Anterior cingulate cortex (tissue), 58 donors: ENCODE measurements at regions not wholly inside any gene's neighbourhood (a gene's known extent, or its start where the extent isn't known, plus 50 kb on each side); places are given as distances from the start of the nearest gene placed in this dataset.

Experiments used
- DNase-seq, 58 donors: peaks; one replicate each; lab custom pipeline; 2025; lab: John Stamatoyannopoulos, UW

DNA sequence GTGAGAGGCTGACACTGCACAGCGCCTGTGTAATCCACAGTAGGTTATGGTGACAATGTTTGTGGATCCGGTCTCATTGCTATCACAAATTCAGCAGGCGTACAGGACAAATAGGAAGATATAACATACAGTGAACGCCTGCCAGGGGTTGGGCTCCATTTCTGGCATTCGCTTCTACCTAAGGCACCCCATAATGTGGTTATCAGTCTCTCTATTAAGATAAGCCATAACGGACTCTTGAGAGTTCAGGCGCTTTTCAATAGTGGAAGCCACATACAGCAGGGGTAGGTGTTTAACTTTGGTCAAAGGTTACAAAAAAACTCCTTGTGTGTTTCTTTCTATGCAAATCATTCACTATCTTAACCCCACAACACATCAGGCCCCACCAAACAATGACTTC lies 72.8 kb downstream of the SIPA1L2 start:
- DNase-seq = no peak

DNA sequence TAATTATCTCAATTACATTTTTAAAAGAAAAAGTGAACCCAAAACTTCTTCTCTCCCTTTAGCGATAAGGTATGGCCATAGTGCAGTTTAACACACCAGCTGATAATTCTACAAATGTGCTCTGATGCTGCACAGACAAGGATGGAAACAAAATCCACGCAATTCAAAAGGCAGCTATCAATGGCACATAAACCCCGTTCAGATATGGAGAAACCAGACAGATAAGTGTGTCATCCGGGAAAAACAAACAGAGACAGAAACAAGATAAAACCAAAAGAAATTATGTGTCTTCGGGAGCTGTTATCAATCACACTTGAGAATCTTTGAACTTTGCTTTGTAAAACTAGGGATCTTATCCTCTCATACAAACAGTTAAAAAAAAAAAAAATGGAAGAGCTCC lies 73.6 kb downstream of the SIPA1L2 start:
- no peak for DNase-seq

DNA sequence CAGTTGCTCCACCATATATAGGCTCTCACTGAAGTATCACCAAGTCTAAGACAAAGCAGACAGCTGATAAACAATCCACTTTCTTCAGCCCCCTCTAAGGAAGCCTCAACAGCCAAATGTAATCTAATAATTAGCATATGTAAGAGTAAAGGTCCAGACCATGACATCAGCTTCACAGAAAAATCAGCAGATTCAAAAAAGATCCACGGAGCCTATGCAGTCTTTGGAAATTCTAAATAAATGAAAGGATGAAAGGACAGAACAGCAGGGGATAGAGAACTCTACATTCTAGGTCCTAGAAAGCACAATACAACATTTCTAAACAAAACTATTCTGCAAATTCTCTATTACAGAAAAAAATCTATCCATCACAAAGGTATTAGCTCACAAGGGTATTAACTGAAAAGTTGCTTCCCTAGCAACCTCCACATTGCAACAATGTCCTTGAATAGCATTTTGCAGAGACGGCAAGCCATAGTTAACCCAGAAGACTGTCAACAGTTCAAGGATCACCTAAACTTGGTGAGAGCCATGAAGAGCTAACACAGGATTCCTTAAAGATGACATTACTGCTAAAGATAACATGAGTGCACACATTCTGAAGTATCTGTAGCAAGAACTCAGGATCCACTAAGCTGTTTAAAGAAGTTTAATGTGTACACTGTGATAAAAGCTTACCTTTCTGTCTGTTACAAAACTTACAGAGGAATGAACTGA lies 74.3 kb downstream of the SIPA1L2 start:
- no peak for DNase-seq

DNA sequence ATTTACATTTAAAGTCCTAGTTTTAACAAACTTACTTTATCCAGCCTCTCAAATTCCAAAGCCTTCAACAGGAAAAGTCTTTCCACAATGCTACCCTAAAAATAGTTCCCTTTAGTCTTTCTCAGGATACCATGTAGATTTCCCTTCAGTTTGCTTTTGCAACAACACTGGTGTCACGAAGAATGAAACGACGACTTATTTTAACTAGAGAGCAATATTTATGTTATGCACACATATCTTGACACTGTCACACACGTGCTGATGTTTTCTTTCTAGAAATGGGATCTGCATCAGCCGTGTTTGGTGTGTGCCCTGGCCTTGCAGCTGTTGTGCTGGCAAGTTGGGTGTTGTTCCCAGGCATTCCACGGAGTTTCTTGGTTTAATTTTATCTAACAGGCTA lies 75.5 kb downstream of the SIPA1L2 start:
- DNase-seq = no peak

DNA sequence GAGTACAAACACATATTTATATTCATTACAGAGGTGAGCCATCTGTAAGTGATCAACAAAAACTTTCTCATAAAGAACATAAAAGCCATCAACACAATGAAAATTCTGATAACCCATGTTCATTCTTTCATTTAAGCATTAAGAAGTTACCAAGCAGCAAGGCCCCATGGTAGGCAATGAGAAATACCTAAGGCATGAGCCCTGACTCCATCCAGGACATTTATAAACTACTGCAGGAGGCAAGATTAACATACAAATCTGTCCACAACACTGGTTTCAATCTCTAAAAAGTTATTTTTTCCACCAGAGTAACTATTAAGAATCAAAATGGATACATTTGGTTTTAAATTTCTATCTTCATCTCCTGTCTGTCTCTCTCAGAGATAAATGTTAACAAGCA lies 76.1 kb downstream of the SIPA1L2 start:
- no peak for DNase-seq

DNA sequence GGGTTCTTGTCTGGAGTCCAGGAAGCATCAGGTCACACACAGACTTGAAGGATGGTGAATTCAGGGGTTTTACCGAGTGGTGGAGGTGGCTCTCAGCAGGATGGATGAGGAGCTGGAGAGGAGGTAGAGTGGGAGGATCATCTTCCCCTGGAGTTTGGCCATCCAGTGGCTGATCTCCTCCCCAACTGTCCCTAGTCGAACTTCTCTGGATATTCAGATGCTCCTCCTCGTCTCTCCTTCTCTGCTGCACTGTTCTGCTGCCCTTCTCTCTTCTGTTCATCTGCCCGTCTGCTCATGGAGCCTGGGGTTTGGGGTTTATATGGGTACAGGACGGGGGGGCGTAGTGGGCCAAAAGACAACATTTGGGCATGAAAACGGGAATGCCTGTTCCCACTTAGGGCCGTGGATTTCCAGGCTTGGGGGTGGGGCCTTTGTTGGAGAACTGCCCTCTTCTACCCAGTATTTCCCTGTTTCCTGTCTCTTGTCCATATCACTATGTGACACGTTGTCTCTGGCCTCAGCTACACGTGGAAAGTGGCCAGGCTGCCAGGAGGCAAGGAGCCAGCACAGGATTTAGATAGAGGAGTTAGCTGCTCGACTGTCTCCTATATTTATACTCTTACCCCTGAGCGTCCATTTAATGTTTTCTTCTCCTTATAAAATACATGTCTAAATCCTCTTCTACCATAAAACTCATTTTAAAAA lies 76.7 kb downstream of the SIPA1L2 start:
- DNase-seq = no peak

DNA sequence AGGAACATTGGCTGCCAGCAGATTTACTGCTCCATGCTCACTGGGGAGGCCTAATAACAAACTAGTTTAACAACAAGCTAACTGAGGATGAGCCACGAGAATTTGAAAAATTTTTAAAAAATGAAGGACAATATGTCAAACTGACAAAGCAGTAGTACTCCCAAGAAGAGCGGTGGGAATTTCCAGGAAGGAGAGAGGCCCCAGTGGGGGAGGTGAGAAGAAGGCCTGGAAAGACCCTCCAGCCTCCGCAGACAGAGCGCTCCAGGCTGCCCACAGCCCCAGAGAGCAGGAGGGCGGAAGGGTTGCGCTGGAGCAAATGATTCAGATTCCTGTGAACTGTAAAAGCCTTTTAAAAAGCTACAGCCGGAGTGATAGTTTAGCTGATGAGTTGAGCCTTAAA lies 78.5 kb downstream of the SIPA1L2 start:
- no peak for DNase-seq

DNA sequence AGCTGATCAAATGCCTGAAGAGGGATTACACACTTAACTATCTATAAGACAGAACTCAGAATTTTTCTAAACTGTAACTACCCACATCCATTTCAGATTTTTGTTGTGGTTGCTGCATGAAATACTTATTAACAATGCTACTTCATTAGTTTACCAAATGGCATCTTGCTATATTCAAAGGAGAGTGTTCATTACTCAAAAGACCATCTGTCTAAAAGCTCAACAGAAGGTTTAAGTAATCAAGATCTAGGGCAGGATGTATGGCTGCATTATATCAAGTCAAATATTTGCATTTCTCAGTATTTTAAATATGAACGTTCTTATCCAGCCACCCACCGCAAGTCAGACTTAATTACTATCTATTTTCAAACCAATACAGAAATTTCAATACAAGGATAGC lies 79.9 kb downstream of the SIPA1L2 start:
- DNase-seq = no peak

DNA sequence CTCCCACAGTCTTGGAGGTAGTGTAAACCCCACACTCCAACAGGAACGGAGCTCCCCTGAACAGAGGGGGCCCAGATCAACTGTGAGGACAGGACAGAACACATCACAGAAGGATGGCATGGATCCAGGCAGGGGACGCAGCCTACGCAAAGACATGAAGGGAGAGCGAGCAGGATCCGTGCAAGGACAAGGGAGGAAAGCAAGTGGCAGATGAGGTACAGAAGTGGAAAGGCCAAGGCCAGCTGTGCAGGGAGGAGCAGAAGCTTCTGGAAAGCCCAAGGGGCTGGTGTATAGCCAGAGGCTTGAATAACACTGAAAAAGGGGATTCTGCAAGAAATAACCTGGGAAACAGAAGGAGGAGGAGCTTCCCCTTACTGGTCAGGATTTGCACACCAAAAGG lies 81.2 kb downstream of the SIPA1L2 start:
- no peak for DNase-seq

DNA sequence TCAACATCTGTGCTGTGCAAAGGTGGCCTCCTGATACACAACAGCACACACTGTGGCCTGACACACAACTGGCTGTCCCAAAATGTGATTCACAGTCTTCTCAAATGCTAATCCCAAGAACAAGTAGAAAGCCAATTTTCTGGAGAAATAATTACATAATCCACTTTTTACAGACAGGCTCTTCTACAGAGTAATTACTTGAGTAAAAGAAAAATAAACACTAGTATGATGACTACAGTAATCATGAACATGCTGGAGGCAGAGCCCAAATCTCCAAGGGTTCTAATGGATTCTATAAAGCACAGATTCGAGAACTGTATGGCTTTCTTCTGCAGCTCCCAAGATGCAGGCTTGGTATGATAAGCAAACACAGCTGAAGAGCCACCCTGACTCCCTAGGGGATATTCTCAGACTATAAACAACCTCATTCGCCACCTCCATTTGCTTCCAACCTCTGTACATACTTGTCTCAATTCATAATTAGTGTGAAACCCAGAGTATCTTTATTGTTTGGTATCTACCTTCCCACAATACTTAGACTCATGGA lies 81.9 kb downstream of the SIPA1L2 start:
- DNase-seq = no peak

DNA sequence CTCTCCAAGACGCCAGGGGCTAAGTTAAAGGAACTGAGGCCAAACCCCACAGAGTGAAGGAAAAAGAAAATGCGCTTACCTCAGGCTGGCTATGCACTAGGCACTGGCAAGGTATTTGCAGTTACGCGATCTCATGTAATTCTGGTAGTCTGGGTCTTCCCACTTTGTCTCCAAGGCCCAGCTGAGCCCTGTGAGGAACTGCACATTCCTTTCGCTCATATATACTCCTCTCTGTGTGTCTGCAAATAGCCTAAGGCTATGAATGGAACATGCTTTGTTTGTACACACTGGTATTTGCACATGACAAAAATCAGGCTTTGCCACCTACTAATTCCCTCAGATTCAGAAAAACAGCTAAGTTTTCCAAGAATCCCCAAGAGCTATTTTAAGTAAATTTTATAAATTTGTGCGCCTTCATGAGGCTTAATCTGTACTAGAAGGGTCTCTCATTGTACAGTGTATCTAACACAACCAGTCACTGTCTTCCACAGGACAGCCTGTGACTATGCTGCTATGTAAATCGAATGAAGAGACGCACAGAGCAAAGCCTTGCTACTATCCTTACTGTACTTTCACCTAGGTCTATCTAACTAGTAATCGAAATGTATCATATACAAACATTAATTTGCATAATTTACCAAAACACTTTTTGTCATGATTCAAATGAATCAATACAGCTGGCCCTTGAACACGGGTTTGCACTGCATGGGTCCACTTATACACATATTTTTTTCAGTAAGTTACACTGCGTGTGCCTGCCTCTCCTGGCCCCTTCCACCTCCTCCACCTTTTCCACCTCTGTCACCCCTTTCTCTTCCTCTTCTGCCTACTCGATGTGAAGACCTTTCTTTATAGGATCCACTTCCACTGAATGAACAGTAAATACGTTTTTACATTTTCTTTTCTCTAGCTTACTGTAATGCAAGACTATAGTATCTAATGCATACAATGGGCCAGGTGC lies 87.0 kb downstream of the SIPA1L2 start:
- DNase-seq = no peak

DNA sequence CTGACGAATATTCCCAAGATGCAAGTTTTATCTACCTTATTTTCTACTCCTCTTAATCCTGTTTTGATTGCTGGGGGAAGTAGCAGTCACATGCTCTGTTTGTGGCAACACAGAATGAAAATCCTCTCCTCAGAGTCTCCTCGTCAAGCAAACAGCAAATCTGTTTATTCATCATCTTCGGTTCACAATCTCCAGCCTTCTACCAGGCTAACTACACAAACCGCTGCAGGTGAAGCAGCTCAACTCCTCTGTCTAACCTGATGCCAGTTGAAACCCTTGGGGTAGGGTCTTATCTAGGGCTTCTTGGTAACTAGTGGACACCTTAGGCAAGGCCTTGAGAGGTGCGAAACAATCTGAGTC lies 91.0 kb downstream of the SIPA1L2 start:
- no peak for DNase-seq

DNA sequence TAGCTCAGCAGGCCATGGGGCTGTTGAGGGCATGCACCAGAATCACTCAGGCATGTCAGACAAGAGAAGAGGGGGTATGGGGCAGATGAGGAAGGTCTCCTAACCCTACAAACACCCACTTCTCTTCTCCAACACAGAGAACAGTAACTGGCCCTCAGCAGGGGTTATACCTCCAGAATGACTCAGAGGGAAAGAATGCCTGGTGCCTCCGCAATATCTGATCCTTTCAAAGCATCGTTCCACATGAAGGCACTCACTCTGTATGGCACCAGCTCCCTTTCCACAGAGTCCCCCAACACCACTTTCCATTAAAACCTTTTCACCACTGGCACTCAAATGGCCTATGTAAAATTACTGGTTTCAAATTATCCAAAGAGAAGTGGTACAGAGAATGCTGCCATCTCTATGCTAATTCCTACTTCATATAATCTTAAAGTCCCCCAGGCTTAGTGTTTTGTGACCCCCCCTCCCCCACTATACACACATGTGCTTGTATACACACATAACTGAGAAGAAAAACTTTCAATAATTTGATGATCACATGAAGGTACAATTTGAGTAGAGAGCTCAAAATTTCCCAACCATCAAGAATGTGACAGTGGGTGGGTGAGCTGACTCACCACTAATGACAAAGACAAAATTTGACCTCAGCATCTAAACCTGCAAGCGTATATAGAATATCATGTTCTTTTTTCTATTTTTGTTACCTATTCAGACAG lies 91.5 kb downstream of the SIPA1L2 start:
- DNase-seq = no peak

DNA sequence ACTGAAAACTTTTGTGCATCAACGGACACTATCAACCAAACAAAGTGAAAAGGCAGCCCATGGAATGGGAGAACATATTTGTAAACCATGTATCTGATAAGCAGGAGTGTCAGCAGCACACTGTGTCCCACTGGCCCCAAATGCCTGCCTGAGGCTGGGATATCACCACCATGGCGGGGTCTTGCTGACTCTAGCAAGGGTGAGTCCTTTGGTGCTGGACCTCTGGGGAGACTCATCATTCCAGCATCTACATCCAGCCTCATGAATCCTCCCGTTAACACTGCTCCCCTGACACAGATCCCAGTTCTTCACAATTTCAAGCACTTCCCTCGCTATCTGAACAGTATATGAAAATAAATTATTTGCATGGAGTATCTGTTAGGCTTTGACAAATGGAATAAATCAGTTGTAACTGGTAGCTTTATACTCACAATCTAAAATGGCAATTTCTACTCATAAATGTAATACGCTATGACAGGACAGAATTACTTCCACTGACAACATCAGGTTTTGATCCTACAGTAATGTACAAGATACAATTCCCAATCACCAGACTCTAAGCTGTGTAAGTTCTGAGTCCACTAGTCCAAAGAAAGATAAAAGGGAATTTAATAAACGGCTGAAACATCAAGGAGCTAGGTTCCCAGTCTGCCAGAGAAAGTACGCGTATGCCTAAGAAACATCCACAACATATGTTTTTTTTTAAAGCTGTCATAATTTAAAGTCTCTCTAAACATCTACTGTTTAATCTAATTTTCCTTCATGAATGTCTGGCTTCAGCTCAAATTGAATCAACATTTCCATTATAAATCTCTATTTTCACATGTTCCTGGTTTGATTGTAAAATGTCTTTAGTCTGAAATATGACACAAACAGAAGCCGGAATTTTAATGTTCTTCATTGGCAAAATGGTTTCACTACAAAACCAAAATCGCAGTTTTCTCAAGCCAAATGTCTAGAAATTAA lies 95.1 kb downstream of the SIPA1L2 start:
- no peak for DNase-seq

DNA sequence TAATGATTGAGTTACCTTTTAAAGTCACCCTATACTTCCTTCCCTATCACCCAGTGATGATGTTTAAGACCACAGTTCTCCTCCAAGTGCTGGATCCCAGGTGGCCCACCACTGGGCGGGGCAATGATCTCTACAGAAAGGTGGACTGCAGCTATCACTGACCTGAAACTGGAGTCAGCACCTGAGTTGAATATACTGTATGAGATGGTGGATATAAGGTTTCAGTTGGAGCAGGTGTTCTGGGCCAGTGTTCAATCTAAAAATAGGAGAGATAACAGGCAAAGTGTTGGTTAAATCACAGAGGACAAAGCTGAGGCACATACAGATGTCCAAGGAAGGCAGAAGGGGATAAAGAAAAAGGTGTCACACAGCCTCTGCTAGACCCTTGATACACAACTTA lies 96.6 kb downstream of the SIPA1L2 start:
- DNase-seq = no peak

DNA sequence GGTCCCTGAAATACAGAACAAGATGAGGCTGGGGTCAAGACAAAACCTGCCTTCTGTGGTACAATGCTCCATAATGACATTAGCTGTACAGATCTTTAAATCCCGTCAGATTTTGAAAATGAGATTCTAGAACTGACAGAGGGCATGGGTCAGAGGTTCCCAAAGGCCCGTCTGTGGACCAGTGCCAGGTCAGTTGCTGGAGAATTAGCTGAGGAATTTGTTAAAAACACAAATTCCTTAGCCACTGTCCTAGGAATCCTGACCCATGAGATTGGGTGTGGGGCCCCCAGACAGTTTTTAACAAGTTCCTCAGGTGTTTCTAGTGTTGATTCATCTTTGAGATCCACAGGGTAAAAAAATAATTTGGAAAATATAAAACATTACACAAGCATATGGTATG lies 97.0 kb downstream of the SIPA1L2 start:
- no peak for DNase-seq

DNA sequence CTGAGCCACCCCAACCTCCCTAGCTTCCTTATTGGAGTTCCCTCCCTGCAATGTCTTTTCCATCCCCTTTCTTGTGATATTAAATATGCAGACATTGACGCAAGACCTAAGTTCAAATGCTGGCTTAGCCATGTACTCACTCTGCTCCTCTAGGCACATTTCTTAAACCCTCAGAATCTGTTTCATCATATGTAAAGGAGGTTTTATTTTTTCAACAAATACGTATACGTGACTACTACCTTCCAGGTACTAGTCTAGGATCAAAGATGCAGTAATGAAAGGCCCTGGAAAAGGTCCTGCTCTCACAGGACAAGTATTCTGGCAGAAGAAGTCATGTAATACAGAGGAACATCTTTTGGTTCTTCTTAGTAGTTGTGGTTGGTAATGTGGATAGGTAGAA lies 98.6 kb downstream of the SIPA1L2 start:
- no peak for DNase-seq

DNA sequence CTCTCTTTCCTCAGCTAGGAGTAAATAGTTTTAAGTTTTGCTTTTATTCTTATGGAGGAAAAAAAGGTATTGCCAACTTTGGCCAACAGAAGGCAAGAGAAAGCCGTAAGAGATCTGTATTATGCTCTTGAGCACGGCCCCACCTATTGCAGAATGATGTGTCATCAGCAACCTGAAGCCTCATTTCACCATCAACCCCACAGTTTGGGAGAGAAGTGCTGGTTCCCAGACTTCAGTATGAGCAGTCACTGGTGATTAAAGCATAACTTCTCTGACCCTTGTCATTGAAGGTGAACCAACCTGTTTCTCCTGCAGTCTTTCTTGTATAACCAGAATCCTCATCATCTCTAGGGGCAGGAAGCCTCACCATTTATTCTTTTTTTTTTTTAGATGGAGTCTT lies 100.2 kb downstream of the SIPA1L2 start:
- DNase-seq = no peak

DNA sequence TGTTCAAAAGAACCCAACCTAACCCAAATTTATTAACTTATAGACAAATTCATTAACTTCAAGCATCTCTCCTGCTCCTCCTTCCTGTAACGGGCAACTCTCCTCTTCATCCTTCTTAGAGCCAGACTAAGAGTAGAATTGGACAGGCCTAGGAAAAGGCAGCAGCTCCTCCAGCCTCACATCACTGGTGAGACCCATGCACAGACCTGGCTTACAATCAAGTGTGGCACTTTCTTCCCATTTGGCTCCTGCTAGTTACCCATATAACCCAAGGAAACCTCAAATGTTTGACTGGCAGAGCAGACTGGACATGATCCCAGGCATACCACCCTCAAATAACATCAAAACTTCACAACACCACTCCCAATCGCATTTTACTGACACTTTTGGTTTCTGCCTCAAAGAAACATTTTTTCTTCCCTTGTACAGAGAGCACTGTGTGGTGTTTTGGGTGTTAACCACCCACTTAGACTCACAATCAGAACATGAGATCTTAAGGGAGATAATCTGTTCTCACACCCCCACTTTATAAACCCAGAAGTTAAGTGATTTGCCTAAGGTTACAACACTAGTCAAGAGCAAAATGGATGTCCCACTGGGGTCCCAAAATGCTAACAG lies 101.4 kb downstream of the SIPA1L2 start:
- no peak for DNase-seq
